HFF-Myc (cell line): ENCODE measurements at regions not wholly inside any gene's neighbourhood (a gene's known extent, or its start where the extent isn't known, plus 50 kb on each side); places are given as distances from the start of the nearest gene placed in this dataset.
"Not testable (repeated sequence)": the region's sequence is repeated elsewhere in the genome, so short reads cannot be mapped to it uniquely, and the experiment has no call there.

ENCODE experiments used
- DNase-seq: peaks from one replicate; pipeline ENCODE4 v3.0.0-alpha.2; 2011; ENCODE audit warnings: low read depth; ENCODE audit errors: extremely low read depth
- H3K4me3 ChIP-seq: replicated peaks from 2 replicates; pipeline ENCODE4 v1.5.1; 2011; ENCODE audit warnings: low read depth, mild to moderate bottlenecking, control low read depth, low read length
- CTCF ChIP-seq: IDR thresholded peaks from 2 replicates; pipeline ENCODE4 v1.5.1; 2012; ENCODE audit warnings: mild to moderate bottlenecking, low read depth, low read length, control low read depth; ENCODE audit errors: missing control alignments

GRCh38 chr18:78876868-78877267, 102.8 kb upstream of the SALL3 start:
- H3K4me3 ChIP-seq = no peak overlapping the region
- TF ChIP-seq CTCF = no peak

GRCh38 chr18:78878335-78878734, 101.3 kb upstream of the SALL3 start:
- TF ChIP-seq CTCF = no peak
- DNase-seq = no peak
- H3K4me3 ChIP-seq = no peak overlapping the region

More at GRCh38 chr18:78876868-78877267, 102.8 kb upstream of the SALL3 start:
- DNase-seq = no peak

- DNase-seq, H3K4me3 ChIP-seq: not testable (repeated sequence)
These were observed 100.3 kb upstream of the SALL3 start for GRCh38 chr18:78879072-78879883.

- TF ChIP-seq CTCF = no peak
- no peak for DNase-seq
- H3K4me3 ChIP-seq = no peak overlapping the region
These were observed 97.0 kb upstream of the SALL3 start for GRCh38 chr18:78882585-78882984.

DNA sequence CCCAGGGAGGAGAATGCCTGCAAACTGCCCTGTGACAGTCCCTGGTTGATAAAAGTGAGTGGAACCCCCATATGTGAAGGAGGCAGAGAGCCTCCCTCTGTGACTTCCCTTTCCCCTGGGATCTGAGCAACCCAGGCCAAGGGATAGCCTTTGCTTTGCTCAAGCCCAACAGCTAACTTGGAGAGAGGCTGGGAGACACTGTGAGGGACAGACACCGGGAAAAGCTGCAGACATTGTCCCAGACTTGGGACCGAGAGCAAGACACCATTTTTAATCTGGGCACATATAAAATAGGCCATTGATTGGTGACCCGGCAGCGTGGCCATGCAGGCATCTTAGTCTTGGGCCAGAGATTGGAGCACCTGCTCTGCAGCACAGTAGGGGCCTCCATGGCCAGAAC, 96.1 kb upstream of the SALL3 start:
- H3K4me3 ChIP-seq = no peak overlapping the region
- DNase-seq = no peak
- no peak for TF ChIP-seq CTCF

GRCh38 chr18:78884502-78884901, 95.1 kb upstream of the SALL3 start:
- TF ChIP-seq CTCF = no peak
- no peak overlapping the region for H3K4me3 ChIP-seq
- no peak for DNase-seq

GRCh38 chr18:78889250-78889649, 90.4 kb upstream of the SALL3 start:
- no peak for TF ChIP-seq CTCF
- H3K4me3 ChIP-seq = no peak overlapping the region
- no peak for DNase-seq
